Mesothelial cell of epicardium (in vitro differentiated cells): ENCODE measurements at regions not wholly inside any gene's neighbourhood (a gene's known extent, or its start where the extent isn't known, plus 50 kb on each side); places are given as distances from the start of the nearest gene placed in this dataset.
"Not testable (repeated sequence)": the region's sequence is repeated elsewhere in the genome, so short reads cannot be mapped to it uniquely, and the experiment has no call there.

ENCODE experiments used
- DNase-seq, 2 experiments: peaks; one replicate each; pipeline ENCODE4 v3.0.0; 2021; ENCODE audit warnings: low spot score in 2 of 2; ENCODE audit not compliant: unreplicated experiment in 2 of 2
- H3K27ac Mint-ChIP-seq: 2 replicates; pipeline ENCODE4 v1.8.0; 2021; ENCODE audit warnings: mixed read lengths
- H3K27me3 Mint-ChIP-seq: 2 replicates; pipeline ENCODE4 v1.8.0; 2021; ENCODE audit warnings: low read depth, mixed read lengths
- H3K36me3 Mint-ChIP-seq: 2 replicates; pipeline ENCODE4 v1.8.0; 2021; ENCODE audit warnings: mixed read lengths
- H3K4me1 Mint-ChIP-seq: 2 replicates; pipeline ENCODE4 v1.8.0; 2021; ENCODE audit warnings: mixed read lengths
- H3K4me3 Mint-ChIP-seq: 2 replicates; pipeline ENCODE4 v1.8.0; 2021; ENCODE audit warnings: mild to moderate bottlenecking, moderate library complexity, mixed read lengths
- H3K9me3 Mint-ChIP-seq: 2 replicates; pipeline ENCODE4 v1.8.0; 2021; ENCODE audit warnings: mixed read lengths
- CTCF ChIP-seq: fragments of 200-600 bp; sonication (generic); IDR thresholded peaks from one replicate; pipeline ENCODE4 v1.5.0; 2021; ENCODE audit warnings: antibody characterized with exemption; ENCODE audit not compliant: unreplicated experiment

GRCh38 chr1:189315035-189315901 is 1162.4 kb downstream of the BRINP3 start:
- DNase-seq = no peak
- no peak overlapping the region for H3K4me3 Mint-ChIP-seq
- no peaks in the 10 kb centered on the region for H3K4me1 Mint-ChIP-seq
- no peaks in the 10 kb centered on the region for H3K36me3 Mint-ChIP-seq
- no peak overlapping the region for H3K27ac Mint-ChIP-seq
- no peaks in the 10 kb centered on the region for H3K27me3 Mint-ChIP-seq
- TF ChIP-seq CTCF = no peak
- peaks cover 13% of the 10 kb centered on the region for H3K9me3 Mint-ChIP-seq

GRCh38 chr1:189323091-189323490 is 1154.6 kb downstream of the BRINP3 start:
- no peak for DNase-seq
- no peak for TF ChIP-seq CTCF
- H3K9me3 Mint-ChIP-seq = peaks cover 11% of the 10 kb centered on the region
- no peaks in the 10 kb centered on the region for H3K36me3 Mint-ChIP-seq
- no peaks in the 10 kb centered on the region for H3K4me1 Mint-ChIP-seq
- H3K27me3 Mint-ChIP-seq = no peaks in the 10 kb centered on the region
- no peak overlapping the region for H3K27ac Mint-ChIP-seq
- H3K4me3 Mint-ChIP-seq = no peak overlapping the region

- peaks cover 25% of the 10 kb centered on the region for H3K9me3 Mint-ChIP-seq
- H3K27ac Mint-ChIP-seq, H3K4me1 Mint-ChIP-seq, H3K4me3 Mint-ChIP-seq, H3K27me3 Mint-ChIP-seq, H3K36me3 Mint-ChIP-seq, DNase-seq: not testable (repeated sequence)
Observed at GRCh38 chr1:189331071-189331470, 1146.6 kb downstream of the BRINP3 start.

GRCh38 chr1:189336115-189337100 is 1141.3 kb downstream of the BRINP3 start:
- no peak overlapping the region for H3K27ac Mint-ChIP-seq

GRCh38 chr1:189349607-189350006 is 1128.1 kb downstream of the BRINP3 start:
- Mint-ChIP-seq H3K27ac (no peak overlapping the region), H3K4me3 (no peak overlapping the region), H3K27me3 (peaks cover 8% of the 10 kb centered on the region), H3K9me3 (no peaks in the 10 kb centered on the region), H3K4me1 (no peaks in the 10 kb centered on the region), H3K36me3 (no peaks in the 10 kb centered on the region)
- no peak for DNase-seq
- no peak for TF ChIP-seq CTCF

More at GRCh38 chr1:189336115-189337100, 1141.3 kb downstream of the BRINP3 start:
- Mint-ChIP-seq H3K27me3 (peaks cover 2% of the 10 kb centered on the region), H3K4me1 (no peaks in the 10 kb centered on the region), H3K9me3 (peaks cover 2% of the 10 kb centered on the region), H3K36me3 (no peaks in the 10 kb centered on the region), H3K4me3 (no peak overlapping the region)
- DNase-seq = no peak
- no peak for TF ChIP-seq CTCF
